Caco-2 (cell line): ENCODE measurements at regions not wholly inside any gene's neighbourhood (a gene's known extent, or its start where the extent isn't known, plus 50 kb on each side); places are given as distances from the start of the nearest gene placed in this dataset.
"Not testable (repeated sequence)": the region's sequence is repeated elsewhere in the genome, so short reads cannot be mapped to it uniquely, and the experiment has no call there.

ENCODE experiments used
- BruUV-seq: library from RNA; stranded (reverse); fragments of 400-500 nt; replicated peaks from 2 replicates; lab custom pipeline; 2021; lab: Mats Ljungman, UMichigan
- CTCF ChIA-PET: fragments of 300-600 bp; sonication (Branson Sonifier 250); formaldehyde crosslinking; loops from one replicate; lab custom pipeline; 2022; ENCODE audit warnings: antibody characterized with exemption; lab: Charles Lee
- POLR2A ChIA-PET: fragments of 300-600 bp; sonication (Branson Sonifier 250); formaldehyde crosslinking; loops from one replicate; lab custom pipeline; 2022; ENCODE audit warnings: antibody characterized with exemption; lab: Charles Lee
- DNase-seq, 2 experiments: peaks; one replicate each; pipeline versions ENCODE4 v3.0.0 to v3.0.0-alpha.2; 2020 to 2022
- H3K27me3 ChIP-seq: replicated peaks from 2 replicates; pipeline ENCODE4 v1.6.0; 2011; ENCODE audit warnings: low read length; ENCODE audit not compliant: control insufficient read depth, insufficient read depth
- H3K36me3 ChIP-seq: 2 replicates; pipeline ENCODE4 v1.5.1; 2011; ENCODE audit warnings: low read length; ENCODE audit not compliant: control insufficient read depth, insufficient read depth
- H3K4me1 ChIP-seq: fragments of 250-450 bp; sonication (Bioruptor Pico); 2 replicates; pipeline ENCODE4 v1.5.1; 2020; ENCODE audit warnings: mild to moderate bottlenecking
- H3K4me3 ChIP-seq: 2 replicates; pipeline ENCODE4 v1.5.1; 2011; ENCODE audit warnings: low read depth, mild to moderate bottlenecking, control low read depth, low read length
- H3K9me3 ChIP-seq: fragments of 250-450 bp; sonication (Bioruptor Pico); 2 replicates; pipeline ENCODE4 v1.5.1; 2020; ENCODE audit warnings: mild to moderate bottlenecking, moderate library complexity
- H3K27ac Mint-ChIP-seq: one replicate; pipeline ENCODE4 v1.8.0; 2022; ENCODE audit warnings: mixed read lengths; ENCODE audit not compliant: unreplicated experiment
- H3K27me3 Mint-ChIP-seq: one replicate; pipeline ENCODE4 v1.8.0; 2022; ENCODE audit warnings: mixed read lengths; ENCODE audit not compliant: insufficient read depth, unreplicated experiment
- H3K36me3 Mint-ChIP-seq: one replicate; pipeline ENCODE4 v1.8.0; 2022; ENCODE audit warnings: mild to moderate bottlenecking, mixed read lengths; ENCODE audit not compliant: insufficient read depth, unreplicated experiment
- H3K4me1 Mint-ChIP-seq: one replicate; pipeline ENCODE4 v1.8.0; 2022; ENCODE audit warnings: low read depth, mixed read lengths; ENCODE audit not compliant: unreplicated experiment
- H3K4me3 Mint-ChIP-seq: one replicate; pipeline ENCODE4 v1.8.0; 2022; ENCODE audit warnings: mild to moderate bottlenecking, moderate library complexity, mixed read lengths; ENCODE audit not compliant: unreplicated experiment
- H3K9me3 Mint-ChIP-seq: one replicate; pipeline ENCODE4 v1.8.0; 2022; ENCODE audit warnings: mixed read lengths; ENCODE audit not compliant: unreplicated experiment
- CTCF ChIP-seq, 2 experiments: fragments of 200-600 bp in 1 of 2; IDR thresholded peaks; 1 replicate in 1 of 2; 2 replicates in 1 of 2; pipeline versions ENCODE4 v1.5.1 to v1.8.0; 2011 to 2022; ENCODE audit warnings: antibody characterized with exemption in 1 of 2, control low read depth in 1 of 2, inconsistent platforms in 1 of 2, low read depth in 1 of 2, low read length in 1 of 2, mild to moderate bottlenecking in 1 of 2, moderate library complexity in 1 of 2; ENCODE audit not compliant: insufficient read depth in 1 of 2, severe bottlenecking in 1 of 2, unreplicated experiment in 1 of 2
- intact Hi-C: fragments of 100-400 bp; cut with micrococcal nuclease; formaldehyde crosslinking; loops from one replicate; pipeline ENCODE4 v1.10.0; 2022; ENCODE audit not compliant: unreplicated experiment

GRCh38 chr12:47359310-47360092, 279.7 kb upstream of the AMIGO2 start:
- H3K4me3 Mint-ChIP-seq = no peak overlapping the region
- peaks cover 17% of the 10 kb centered on the region for H3K9me3 Mint-ChIP-seq
- intact Hi-C loops = loop anchor here (2.0 to 5.0 kb wide), 2 partner anchors 13 to 47 kb away; no protein-coding TSS in a partner anchor
- H3K4me3 ChIP-seq = no peak overlapping the region
- CTCF ChIA-PET = no interaction called here
- H3K27me3 ChIP-seq = no peaks in the 10 kb centered on the region
- H3K9me3 ChIP-seq = no peaks in the 10 kb centered on the region
- H3K4me1 Mint-ChIP-seq = peaks cover 17% of the 10 kb centered on the region
- TF ChIP-seq CTCF (IDR thresholded peaks at IDR 0.05; ENCODE audit: insufficient read depth in 1 of 2, low read depth in 1 of 2, low read length in 1 of 2, severe bottlenecking in 1 of 2, unreplicated experiment in 1 of 2) = no peak
- H3K27ac Mint-ChIP-seq = no peak overlapping the region
- BruUV-seq = no TSS peak
- H3K27me3 Mint-ChIP-seq = no peaks in the 10 kb centered on the region
- POLR2A ChIA-PET = no interaction called here
- DNase-seq = no peak
- H3K36me3 ChIP-seq = no peaks in the 10 kb centered on the region
- H3K36me3 Mint-ChIP-seq = no peaks in the 10 kb centered on the region
- no peaks in the 10 kb centered on the region for H3K4me1 ChIP-seq

GRCh38 chr12:47357006-47357405, 277.2 kb upstream of the AMIGO2 start:
- H3K27me3 ChIP-seq, DNase-seq, H3K36me3 ChIP-seq, H3K9me3 ChIP-seq, H3K27me3 Mint-ChIP-seq, H3K4me3 Mint-ChIP-seq, H3K4me1 ChIP-seq, intact Hi-C loops, BruUV-seq, H3K27ac Mint-ChIP-seq, H3K36me3 Mint-ChIP-seq, H3K4me3 ChIP-seq: not testable (repeated sequence)
- ChIA-PET POLR2A (interaction anchor here (0.6 kb wide), 1 partner anchor 137 kb away, joined by 16 read pairs; no protein-coding TSS in a partner anchor), CTCF (interaction anchor here (0.7 kb wide), 1 partner anchor 686 kb away, joined by 3 read pairs; no protein-coding TSS in a partner anchor)
- Mint-ChIP-seq H3K9me3 (peaks cover 17% of the 10 kb centered on the region), H3K4me1 (peaks cover 13% of the 10 kb centered on the region)

- CTCF ChIA-PET = no interaction called here
- BruUV-seq = no TSS peak
- intact Hi-C loops = no loop called here
These were observed 276.5 kb upstream of the AMIGO2 start for GRCh38 chr12:47356129-47356700.

More at GRCh38 chr12:47356129-47356700, 276.5 kb upstream of the AMIGO2 start:
- H3K27me3 Mint-ChIP-seq = no peaks in the 10 kb centered on the region
- H3K4me3 Mint-ChIP-seq = no peak overlapping the region
- Histone ChIP-seq H3K4me1 (no peaks in the 10 kb centered on the region), H3K27me3 (no peaks in the 10 kb centered on the region), H3K4me3 (no peak overlapping the region), H3K36me3 (no peaks in the 10 kb centered on the region), H3K9me3 (no peaks in the 10 kb centered on the region)
- no peak for TF ChIP-seq CTCF (IDR thresholded peaks at IDR 0.05; ENCODE audit: insufficient read depth in 1 of 2, low read depth in 1 of 2, low read length in 1 of 2, severe bottlenecking in 1 of 2, unreplicated experiment in 1 of 2)
- peaks cover 17% of the 10 kb centered on the region for H3K9me3 Mint-ChIP-seq
- H3K4me1 Mint-ChIP-seq = peaks cover 7% of the 10 kb centered on the region
- POLR2A ChIA-PET = no interaction called here
- DNase-seq = no peak
- H3K27ac Mint-ChIP-seq = no peak overlapping the region
- H3K36me3 Mint-ChIP-seq = no peaks in the 10 kb centered on the region
